ENCODE measurements at regions not wholly inside any gene's neighbourhood (a gene's known extent, or its start where the extent isn't known, plus 50 kb on each side); places are given as distances from the start of the nearest gene placed in this dataset.

DNA sequence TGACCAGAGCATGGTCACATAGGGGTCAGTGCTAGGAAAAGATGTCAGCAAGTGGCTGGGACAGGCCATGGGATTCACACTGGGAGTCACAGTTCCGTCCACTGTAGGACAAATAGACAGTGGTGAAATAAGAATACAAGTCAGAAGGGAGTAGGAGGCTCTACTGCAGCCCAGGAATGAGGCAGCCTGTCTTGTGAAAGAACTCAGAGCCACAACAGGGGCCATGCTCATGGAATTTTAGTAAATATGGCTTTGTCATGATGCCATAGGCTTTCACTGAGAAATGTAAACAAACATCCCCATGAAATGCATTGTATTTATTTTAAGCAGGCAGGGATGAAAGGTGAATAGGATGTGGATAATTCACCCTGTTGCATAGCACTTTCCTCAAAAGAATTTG is 504.3 kb downstream of the SOX11 start:
- TF ChIP-seq, protein P1, sequence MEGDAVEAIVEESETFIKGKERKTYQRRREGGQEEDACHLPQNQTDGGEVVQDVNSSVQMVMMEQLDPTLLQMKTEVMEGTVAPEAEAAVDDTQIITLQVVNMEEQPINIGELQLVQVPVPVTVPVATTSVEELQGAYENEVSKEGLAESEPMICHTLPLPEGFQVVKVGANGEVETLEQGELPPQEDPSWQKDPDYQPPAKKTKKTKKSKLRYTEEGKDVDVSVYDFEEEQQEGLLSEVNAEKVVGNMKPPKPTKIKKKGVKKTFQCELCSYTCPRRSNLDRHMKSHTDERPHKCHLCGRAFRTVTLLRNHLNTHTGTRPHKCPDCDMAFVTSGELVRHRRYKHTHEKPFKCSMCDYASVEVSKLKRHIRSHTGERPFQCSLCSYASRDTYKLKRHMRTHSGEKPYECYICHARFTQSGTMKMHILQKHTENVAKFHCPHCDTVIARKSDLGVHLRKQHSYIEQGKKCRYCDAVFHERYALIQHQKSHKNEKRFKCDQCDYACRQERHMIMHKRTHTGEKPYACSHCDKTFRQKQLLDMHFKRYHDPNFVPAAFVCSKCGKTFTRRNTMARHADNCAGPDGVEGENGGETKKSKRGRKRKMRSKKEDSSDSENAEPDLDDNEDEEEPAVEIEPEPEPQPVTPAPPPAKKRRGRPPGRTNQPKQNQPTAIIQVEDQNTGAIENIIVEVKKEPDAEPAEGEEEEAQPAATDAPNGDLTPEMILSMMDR (IDR thresholded peaks at IDR 0.05): no peak
- no peak for TF ChIP-seq POLR2A (IDR thresholded peaks at IDR 0.05)

Measured in right lobe of liver (tissue), 4 donors.